ENCODE measurements at regions not wholly inside any gene's neighbourhood (a gene's known extent, or its start where the extent isn't known, plus 50 kb on each side); places are given as distances from the start of the nearest gene placed in this dataset.
"Not testable (repeated sequence)": the region's sequence is repeated elsewhere in the genome, so short reads cannot be mapped to it uniquely, and the experiment has no call there.

DNA sequence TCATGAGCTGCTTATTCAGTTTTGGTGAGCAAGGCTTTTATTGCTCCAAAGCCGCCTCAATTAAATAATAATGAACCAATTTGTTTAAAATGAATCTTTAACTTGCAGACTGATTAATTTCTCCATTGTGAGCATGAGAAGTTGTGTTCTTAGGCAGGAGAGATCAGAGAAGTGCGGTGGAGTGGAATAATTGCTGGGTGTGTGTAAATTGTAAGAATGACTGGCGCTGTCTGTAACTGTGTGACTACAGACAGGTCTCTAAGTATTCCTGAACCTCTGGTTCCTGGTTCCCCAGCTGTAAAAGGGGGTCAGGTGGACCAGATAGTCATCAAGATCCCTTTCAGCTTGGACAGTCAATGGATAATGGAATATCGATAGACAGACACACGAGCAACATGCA lies 98.0 kb upstream of the EFEMP1 start:
- DNase-seq, result no peak

DNA sequence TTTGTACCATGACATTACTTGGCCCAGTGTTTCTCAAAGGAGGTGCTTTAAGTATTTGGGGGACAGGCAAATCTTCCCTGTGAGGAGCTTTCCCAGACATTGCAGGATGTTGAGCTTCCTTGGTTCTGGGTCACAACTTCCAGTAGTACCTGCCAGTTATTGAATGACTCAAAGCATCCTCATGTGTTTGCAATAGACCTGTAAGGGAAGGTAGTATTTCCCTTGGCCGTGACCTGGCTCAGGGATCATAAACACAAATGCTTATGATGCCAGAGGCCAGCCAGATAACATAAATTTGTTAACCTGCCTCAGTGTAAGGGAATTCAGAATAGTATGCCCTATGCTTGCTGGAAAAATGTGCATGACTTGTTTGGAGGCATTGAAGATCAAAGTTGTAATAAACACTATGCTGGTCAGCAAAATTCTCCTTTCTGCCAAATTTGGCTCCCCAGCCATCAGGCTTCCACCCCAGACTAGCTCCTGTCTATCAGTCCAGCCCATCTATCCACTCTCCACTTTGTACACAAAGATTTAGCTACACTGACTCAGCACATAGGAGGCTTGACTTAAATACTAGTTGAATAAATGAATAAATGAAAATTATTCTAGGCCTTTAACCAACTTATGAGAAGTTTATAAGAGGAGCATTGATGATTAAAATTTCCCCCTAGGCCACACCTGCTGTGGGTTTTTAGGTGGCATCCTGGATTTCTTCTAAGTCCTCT lies 102.0 kb upstream of the EFEMP1 start:
- no peak for DNase-seq

DNA sequence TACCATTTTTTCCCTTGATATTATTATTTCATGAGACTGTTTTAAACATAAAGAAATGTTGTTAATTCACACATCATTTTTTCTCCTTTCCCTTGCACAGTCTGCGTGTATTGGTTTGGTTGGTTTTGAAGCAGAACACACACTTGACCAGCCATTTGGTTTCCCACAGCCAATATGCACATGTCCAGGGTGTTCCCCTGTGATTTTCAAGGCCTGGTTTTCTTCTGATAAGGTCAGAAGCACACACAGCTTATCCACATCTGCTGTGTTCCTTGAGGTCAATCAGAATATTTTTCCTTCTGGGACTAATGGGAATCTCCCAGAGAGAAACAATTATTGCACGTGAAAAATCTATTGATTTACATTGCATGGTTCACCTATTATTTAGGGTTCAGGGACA lies 103.2 kb upstream of the EFEMP1 start:
- DNase-seq, result no peak

DNA sequence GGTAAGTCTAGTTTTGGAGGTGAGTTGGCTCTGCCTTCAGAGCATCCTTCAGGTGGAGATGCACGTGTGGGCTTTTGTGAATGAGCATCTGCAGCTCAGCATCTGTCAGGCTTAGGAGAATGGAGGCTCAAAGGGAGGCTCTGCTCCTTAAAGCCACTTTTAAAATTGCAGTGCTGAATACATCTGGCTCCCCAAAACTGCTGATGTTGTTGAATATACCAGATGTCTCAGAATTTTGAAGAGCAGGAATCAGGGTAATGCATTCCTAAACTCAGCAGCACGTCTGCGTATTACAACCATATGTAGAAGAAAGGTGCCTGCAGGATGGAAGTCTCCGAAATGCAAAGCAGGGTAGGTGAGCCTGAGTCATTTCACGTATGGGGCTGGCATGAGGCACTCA lies 106.5 kb upstream of the EFEMP1 start:
- no peak for DNase-seq

DNA sequence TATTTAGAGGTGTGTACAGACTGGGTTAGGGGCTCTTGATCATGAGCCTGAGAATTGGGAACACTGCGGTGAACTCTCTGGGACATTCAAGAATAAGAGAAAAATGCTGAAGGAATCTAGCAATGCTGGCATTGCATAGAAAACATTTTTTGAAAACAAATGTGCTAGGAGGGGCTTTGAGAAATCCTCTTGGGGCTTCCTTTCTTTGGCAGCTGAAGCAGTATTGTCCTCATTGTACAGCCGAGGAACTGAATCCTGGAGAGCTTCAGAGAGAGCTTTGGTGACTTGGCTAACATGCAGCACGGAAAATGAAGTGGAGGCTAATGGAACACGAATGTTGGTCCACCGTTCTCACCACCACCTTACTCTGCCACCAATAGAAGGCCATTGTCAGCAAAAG lies 107.3 kb upstream of the EFEMP1 start:
- DNase-seq, result no peak

DNA sequence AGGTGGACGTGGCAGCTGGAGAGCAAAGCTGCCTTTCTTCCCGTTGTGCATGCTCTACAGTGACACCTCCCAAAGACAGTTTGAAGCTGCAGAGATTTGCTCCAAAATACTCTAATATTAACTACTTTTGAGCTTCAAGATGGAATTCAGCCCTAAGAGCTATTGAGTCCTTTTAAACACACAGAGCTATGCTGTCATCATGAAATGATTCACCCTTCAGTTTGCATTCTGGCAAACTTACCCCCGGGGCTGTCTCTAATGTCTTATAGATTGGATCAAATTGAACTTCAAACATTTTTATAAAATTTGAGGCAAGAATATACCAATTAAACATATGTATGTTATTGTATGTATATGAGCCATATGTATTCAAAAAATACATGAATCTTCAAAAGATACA lies 110.7 kb upstream of the EFEMP1 start:
- no peak for DNase-seq

DNA sequence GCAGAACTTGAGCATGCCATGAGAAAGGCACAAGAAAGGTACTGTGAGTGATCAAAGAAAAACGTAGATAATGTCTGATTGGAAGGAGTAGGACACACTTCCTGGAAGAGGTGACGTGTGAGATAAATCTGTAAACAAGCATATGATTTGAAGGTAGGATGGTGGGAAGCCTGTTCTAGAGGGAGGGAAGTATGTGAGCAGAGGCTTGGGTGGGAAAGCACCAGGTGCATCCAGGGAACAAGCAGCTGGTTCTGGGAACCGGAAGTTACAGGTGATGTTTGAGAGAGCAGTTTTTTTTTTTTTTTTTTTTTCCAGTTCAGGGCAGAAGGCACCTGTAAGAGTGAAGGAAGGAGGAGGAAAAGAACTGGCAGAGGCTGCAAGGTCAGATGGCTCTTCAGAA lies 116.6 kb upstream of the EFEMP1 start:
- DNase-seq, result no peak

DNA sequence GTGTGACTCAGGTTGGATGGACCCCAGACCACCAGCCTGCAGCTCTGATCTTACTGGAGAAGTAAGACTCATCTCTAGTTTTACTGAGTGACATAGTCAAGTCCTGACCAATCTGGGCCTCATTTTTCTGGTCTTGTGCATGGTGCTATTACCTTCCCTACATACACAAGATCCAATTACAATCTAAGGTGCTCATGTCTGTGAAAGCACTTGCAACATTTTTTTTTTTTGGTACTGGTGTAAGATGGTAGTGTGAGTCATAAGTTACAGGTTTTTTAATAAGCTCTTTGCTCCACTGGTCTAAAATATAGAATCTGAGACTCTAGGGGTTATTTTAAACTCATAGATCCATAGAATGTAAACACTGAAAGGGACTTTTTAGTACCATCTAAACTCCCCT lies 117.3 kb upstream of the EFEMP1 start:
- no peak for DNase-seq

DNA sequence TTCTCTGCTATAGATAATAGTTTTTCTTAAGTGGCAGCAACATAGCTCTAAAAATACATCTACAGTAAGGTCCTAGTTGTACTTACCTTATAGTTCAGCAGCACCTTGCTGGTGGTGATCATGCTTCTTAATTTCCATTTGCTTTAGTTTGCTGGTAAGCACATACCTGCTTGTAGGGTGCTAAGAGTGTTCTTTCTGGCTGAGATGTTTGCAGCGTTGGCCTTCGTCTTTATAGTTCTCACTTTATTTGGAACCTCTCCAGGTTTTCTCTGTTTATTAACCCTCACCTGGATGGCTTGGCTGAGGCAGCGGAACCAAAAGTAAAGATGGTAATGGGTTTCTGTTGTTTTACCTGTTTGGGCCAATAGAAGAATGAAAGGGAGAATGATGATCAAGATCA lies 123.6 kb upstream of the EFEMP1 start:
- DNase-seq, result no peak

DNA sequence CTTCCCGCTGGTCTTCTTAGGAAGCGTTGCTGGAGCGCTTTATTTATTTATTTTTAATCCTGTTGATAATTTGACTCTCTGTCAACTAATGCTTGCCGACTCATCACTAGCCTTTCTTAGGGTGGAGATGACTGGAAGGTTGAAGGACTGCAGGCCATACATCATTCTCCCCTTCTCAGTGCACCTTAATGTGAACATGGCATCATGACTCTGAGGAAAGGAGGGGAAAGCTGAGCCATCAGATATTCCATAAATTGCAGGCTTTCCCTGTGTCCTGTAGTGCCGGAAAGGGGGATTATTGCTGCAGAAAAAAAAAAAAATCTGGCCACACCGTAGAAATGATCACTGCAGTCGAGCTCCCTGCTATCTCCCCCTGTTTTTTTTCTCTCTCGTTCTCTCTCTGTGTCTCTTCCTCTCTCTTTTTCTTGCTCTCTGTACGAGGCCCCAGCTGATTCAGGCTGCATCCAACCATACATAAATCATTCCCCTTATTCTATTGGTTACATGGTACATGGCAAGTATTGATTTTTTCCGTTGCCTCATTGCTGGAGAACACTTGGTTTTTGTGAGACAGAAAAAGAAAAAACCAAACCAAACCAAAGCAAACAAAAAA lies 125.8 kb upstream of the EFEMP1 start:
- DNase-seq, result no peak

DNA sequence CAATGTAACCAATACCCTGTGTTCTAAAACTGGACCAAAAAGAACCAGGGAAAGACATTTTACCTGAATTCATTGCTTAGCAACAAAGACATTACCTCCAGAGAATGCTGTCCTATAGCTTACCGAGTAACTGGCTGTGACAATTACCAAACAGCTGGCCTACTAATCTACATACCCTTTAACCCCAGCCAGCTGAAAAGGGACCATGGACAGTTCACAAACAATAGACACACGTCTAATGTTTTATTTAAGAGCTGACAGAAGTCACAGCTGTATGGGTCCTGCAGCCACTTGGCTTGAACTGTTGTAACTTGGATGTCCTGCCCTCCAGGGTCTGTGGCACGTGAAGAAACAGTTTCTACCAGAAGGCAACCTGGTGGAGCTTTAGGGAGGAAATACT lies 130.1 kb upstream of the EFEMP1 start:
- no peak for DNase-seq

DNA sequence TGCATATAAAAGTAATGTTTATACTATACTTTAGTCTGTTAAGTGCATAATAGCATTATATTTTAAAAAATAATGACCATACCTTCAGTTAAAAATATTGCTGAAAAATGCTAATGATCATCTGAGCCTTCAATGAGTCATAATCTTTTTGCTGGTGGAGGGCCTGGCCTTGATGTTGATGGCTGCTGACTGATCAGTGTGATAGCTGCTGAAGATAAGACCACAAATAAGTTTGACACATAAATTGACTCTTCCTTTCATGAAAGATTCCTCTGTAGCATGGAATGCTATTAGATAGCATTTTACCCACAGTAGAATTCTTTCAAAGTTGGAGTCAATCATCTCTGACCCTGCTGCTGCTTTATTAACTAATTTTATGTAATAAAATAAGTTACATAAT lies 128.4 kb upstream of the CCDC85A start:
- DNase-seq, result no peak

DNA sequence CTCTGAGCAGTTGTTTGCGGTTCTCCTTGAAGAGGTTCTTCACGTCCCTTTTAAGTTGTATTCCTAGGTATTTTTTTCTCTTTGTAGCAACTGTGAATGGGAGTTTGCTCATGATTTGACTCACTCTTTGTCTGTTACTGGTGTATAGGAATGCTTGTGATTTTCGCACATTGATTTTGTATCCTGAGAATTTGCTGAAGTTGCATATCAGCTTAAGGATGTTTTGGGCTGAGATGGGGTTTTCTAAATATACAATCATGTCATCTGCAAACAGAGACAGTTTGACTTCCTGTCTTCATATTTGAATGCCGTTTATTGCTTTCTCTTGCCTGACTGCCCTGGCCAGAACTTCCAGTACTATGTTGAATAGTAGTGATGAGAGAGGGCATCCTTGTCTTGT lies 122.5 kb upstream of the CCDC85A start:
- DNase-seq, result not testable (repeated sequence)

DNA sequence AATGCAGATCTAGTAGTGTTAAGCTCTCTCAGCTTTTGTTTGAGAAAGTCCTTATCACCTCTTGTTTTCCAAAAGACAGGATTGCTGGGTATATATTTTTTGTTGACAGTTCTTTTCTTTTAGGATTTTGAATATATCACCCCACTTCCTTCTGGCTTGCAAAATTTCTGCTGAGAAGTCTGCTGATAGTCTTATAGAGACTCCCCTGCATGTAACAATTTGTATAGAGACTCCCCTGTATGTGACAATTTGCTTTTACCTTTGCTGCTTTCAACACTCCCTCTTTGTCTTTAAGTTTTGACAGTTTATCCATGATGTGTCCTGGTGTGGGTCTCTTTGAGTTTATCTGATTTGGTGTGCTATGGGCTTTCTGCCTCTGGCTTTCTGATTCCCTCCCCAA lies 115.0 kb upstream of the CCDC85A start:
- no peak for DNase-seq

DNA sequence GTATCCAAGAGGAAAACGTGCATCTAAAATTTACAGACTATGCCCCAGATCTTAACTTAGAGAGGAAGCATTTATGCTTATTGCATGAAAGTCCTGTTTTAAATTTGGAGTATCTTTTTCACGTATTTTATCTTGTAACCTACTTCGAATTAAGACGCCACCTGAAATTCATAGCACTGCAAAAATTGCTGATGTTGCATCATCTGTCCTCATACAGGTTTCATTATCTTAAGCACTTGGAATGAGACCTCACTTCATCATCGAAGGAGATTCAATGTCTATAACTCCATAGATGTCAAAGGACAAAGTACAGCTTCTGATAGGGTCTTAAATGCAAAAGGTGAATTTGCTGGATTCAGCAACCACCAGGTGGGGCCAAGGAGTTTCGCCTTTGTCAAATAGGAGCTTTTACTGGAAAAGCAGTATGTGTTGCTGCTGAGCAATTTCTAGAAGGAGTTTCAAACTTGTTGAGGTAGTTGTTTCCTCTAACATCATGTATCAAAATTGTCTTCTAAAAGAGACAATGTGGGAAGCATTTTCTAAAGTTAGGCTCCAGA lies 106.4 kb upstream of the CCDC85A start:
- DNase-seq, result peak; percentile 32

DNA sequence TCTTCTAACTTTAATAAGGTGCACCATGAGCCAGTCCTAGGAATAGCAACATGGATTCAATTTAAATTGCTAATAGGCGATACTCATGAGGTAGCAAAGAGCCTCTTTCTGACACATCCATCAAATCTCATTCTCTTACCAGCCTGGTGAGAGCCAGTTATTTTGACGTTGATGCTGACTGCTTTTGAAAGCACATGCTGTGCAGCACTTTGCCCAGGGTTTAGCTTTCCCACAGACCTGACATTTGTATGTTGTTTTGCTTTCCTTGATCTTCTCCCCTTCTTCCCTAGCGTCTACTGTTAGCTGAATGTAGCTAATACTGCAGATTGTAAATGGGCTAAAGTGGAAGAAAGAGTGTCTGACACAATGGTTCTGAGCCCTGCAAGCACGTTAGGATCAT lies 101.1 kb upstream of the CCDC85A start:
- no peak for DNase-seq

DNA sequence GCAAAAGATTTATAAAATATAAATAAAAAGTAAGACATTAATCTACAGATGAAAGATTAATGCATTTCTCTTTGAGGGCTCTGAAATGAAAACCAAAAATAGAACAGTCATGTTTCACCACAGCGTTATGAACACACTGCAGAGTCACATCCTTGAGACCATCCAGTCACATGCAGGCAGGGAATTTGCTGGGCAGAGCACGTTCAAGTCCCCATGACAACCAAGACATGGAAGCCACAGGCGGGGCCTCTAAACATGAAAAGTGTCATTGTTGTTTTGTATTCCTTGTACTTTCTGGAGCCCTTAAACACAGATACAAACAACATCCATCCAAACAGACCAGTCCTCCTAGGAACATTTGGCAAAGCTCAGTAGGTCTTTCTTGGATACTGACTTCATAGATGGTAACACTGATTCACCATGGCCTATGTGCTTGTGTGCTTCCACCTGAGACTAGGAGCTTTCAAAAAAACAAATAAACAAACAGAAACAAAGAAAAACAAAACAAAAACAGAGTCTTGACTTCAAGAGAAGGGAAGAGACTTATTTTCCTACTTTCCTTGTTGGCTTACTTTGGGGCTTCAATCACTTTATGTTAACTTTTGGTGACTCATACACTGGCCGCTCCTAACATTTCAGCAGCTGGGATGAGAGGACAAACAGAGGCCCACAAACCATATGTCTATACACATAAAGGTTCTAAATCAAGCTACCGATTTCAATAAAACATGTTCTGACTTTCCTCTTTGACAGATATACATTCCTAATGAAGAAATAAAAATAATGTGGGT lies 99.5 kb upstream of the CCDC85A start:
- no peak for DNase-seq

DNA sequence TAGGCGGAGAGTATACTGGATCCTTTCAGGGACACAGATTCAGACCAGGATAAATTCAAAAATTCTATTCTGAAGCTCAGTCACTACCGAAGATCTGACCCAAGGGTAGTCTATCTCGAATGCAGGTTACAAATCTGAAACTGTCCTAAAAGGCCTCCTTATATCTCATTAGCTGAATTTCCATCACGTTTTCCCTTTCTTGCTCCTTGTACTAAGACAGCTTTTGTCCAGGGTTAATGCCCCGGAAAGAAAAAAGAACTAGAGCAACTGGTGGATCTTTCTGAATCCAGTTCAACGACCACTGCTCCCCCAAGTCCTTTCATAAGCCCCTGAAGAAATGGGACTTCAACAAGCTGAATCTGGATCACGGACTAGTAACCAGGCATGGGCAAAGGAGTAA lies 97.5 kb upstream of the CCDC85A start:
- DNase-seq, result no peak

DNA sequence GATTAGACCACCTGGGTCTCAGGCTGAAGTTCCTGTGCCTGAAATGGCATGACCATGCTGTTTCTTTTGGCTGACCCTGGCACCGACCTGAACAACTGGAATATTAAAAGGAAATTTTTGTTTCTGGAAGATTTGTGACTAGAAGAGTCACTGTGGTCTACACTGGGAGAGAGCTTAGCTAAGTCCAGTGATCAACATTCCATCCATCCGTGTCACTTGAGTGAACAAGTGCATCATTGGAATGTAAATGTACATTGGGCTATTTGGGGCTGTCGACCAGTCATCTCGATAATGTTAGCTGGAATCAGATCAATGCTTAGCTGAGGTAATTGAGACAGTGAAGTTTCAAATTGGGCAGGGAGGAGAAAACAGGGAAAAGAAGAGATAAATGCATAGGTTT lies 95.4 kb upstream of the CCDC85A start:
- DNase-seq, result no peak

DNA sequence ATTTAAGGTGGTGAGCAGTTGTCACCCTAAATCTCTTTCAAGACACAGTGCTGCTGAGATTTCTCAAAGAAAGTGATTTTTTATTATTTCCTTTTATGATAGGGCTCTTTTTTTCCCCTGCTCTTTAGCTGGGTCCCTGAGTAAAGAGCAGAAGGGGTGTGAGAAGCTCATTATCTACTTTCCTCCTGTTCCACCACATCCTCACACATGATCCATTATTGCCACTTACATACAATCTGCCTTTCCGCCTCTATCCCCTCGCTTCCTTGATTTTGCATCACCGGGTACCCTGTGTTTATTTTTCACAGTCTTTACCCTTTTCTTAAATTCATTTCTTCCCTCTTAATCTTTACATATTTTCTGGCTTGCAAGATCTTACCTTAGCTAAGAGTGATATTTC lies 93.9 kb upstream of the CCDC85A start:
- no peak for DNase-seq

DNA sequence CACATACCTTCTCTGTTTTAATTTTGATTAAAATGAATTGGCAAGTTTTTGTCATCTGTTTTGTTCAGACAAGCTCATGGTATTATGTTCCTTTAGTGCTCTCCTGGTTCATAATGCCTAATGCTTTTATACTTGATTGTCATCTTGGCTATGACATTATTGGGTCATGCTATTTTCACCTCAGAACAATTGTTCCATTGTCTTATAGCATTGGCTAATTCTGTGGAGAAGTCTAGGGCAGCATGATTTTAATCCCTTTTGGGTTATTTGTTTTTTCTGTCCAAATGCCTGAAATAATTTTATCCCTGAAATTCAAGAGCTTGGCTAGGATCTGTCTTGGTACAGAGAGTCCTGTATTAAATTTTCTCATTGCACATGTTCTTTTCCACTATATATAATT lies 83.8 kb upstream of the CCDC85A start:
- DNase-seq, result no peak

DNA sequence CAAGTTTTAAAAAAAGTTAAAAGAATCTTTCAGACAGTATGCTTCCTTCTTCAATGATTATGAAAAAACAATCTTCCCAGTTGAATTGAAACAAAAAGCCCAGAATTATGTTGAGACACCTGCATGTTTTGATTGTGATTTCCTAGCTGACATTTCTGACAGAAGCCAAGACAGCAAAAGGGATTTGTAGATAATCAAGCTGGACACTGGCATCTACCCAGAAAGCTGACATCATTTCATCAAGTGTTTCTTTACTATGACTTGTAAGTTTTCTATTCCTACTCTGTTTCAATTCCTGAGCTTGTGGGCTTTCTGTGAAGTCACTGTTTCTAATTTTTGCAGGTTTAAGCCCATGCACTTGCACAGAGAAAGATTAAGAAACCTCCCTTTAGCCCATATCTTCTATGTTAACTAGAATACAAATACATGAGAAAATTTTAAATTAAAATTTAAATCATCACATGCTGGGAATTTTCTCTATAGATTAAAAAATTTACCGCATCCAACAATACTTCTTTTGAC lies 82.9 kb upstream of the CCDC85A start:
- DNase-seq, result no peak

DNA sequence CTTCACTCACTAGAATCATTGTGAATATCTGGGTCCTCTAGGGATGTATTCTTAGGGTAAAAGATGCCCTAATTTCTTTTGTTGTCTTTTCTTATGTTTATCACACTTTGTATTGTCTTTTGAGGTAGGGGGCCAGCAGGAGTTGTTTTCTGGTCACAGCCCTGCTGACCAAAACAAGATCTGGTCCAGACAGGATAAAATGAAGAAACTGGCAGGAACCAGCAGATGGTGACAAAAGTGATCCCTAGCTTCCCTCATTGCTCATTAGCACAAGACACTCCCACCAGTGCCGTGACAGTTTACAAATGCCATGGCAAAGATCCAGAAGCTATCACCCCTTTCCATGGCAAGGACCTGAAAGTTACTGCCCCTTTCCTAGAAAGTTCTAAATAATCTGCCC lies 81.7 kb upstream of the CCDC85A start:
- no peak for DNase-seq

DNA sequence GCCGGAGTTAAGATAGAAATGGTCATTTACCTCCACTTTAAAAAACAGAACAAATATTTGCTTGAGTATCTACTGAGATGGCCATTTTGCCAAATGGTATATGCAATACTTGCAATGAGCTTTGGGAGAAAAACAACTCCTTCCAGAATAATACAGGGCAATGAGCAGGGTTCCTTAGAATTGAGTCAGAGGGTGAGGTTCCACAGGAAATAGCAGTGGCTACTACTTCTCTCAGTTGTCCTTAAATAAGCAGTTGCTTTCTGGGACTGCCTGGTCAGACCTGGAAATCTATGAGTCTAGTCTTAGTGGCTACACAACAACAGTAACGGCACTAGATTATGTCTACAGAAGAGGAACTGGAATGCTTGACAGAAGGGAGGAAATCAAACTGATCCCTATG lies 80.9 kb upstream of the CCDC85A start:
- DNase-seq, result no peak
